Calu3 (cell line): ENCODE measurements at regions not wholly inside any gene's neighbourhood (a gene's known extent, or its start where the extent isn't known, plus 50 kb on each side); places are given as distances from the start of the nearest gene placed in this dataset.

Experiments
- BruUV-seq: library from RNA; stranded (reverse); fragments of 400-500 nt; replicated peaks from 2 replicates; lab custom pipeline; 2021; lab: Mats Ljungman, UMichigan
- CTCF ChIA-PET: fragments of 300-600 bp; sonication (Branson Sonifier 250); formaldehyde crosslinking; loops from one replicate; lab custom pipeline; 2022; ENCODE audit warnings: antibody characterized with exemption; lab: Charles Lee
- DNase-seq: peaks from one replicate; pipeline ENCODE4 v3.0.0; 2022
- H3K27ac Mint-ChIP-seq: one replicate; pipeline ENCODE4 v1.8.0; 2022; ENCODE audit warnings: mixed read lengths; ENCODE audit not compliant: unreplicated experiment
- H3K27me3 Mint-ChIP-seq: one replicate; pipeline ENCODE4 v1.8.0; 2022; ENCODE audit warnings: mixed read lengths; ENCODE audit not compliant: unreplicated experiment
- H3K36me3 Mint-ChIP-seq: one replicate; pipeline ENCODE4 v1.8.0; 2022; ENCODE audit warnings: mild to moderate bottlenecking, moderate library complexity, mixed read lengths; ENCODE audit not compliant: insufficient read depth, unreplicated experiment
- H3K4me1 Mint-ChIP-seq: one replicate; pipeline ENCODE4 v1.8.0; 2022; ENCODE audit warnings: mild to moderate bottlenecking, low read depth, mixed read lengths; ENCODE audit not compliant: unreplicated experiment
- H3K4me3 Mint-ChIP-seq: one replicate; pipeline ENCODE4 v1.8.0; 2022; ENCODE audit warnings: mild to moderate bottlenecking, low read depth, moderate library complexity, mixed read lengths; ENCODE audit not compliant: unreplicated experiment
- H3K9me3 Mint-ChIP-seq: one replicate; pipeline ENCODE4 v1.8.0; 2022; ENCODE audit warnings: low read depth, mixed read lengths; ENCODE audit not compliant: unreplicated experiment
- CTCF ChIP-seq: fragments of 200-600 bp; IDR thresholded peaks from one replicate; pipeline ENCODE4 v1.8.0; 2022; ENCODE audit warnings: antibody characterized with exemption; ENCODE audit not compliant: unreplicated experiment
- intact Hi-C: fragments of 100-400 bp; cut with micrococcal nuclease; formaldehyde crosslinking; loops from one replicate; pipeline ENCODE4 v1.10.0; 2022; ENCODE audit not compliant: unreplicated experiment

- H3K9me3 Mint-ChIP-seq = no peaks in the 10 kb centered on the region
- no peaks in the 10 kb centered on the region for H3K27me3 Mint-ChIP-seq
- CTCF ChIA-PET = no interaction called here
- no peaks in the 10 kb centered on the region for H3K4me1 Mint-ChIP-seq
- H3K4me3 Mint-ChIP-seq = no peak overlapping the region
- H3K36me3 Mint-ChIP-seq = no peaks in the 10 kb centered on the region
- H3K27ac Mint-ChIP-seq = no peak overlapping the region
- no TSS peak for BruUV-seq
- DNase-seq = no peak
- TF ChIP-seq CTCF = no peak
- intact Hi-C loops = no loop called here
Observed at GRCh38 chr10:61850376-61850775, 51.1 kb upstream of the ARID5B start.
